ENCODE measurements at regions not wholly inside any gene's neighbourhood (a gene's known extent, or its start where the extent isn't known, plus 50 kb on each side); places are given as distances from the start of the nearest gene placed in this dataset.
"Not testable (repeated sequence)": the region's sequence is repeated elsewhere in the genome, so short reads cannot be mapped to it uniquely, and the experiment has no call there.

- H3K27ac Mint-ChIP-seq (ENCODE audit: unreplicated experiment): no peak overlapping the region
- no peaks in the 10 kb centered on the region for H3K9me3 Mint-ChIP-seq (ENCODE audit: unreplicated experiment)
- H3K27me3 Mint-ChIP-seq (ENCODE audit: unreplicated experiment): no peaks in the 10 kb centered on the region
- H3K4me3 Mint-ChIP-seq (ENCODE audit: unreplicated experiment): no peak overlapping the region
- TF ChIP-seq, protein P1, sequence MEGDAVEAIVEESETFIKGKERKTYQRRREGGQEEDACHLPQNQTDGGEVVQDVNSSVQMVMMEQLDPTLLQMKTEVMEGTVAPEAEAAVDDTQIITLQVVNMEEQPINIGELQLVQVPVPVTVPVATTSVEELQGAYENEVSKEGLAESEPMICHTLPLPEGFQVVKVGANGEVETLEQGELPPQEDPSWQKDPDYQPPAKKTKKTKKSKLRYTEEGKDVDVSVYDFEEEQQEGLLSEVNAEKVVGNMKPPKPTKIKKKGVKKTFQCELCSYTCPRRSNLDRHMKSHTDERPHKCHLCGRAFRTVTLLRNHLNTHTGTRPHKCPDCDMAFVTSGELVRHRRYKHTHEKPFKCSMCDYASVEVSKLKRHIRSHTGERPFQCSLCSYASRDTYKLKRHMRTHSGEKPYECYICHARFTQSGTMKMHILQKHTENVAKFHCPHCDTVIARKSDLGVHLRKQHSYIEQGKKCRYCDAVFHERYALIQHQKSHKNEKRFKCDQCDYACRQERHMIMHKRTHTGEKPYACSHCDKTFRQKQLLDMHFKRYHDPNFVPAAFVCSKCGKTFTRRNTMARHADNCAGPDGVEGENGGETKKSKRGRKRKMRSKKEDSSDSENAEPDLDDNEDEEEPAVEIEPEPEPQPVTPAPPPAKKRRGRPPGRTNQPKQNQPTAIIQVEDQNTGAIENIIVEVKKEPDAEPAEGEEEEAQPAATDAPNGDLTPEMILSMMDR (IDR thresholded peaks at IDR 0.05; ENCODE audit: unreplicated experiment): no peak
- peaks cover 5% of the 10 kb centered on the region for H3K36me3 Mint-ChIP-seq (ENCODE audit: low read depth, unreplicated experiment)
- DNase-seq (ENCODE audit: low spot score): no peak
- peaks cover 5% of the 10 kb centered on the region for H3K4me1 Mint-ChIP-seq (ENCODE audit: unreplicated experiment)
Measured at GRCh38 chr13:56515441-56515840, 625.3 kb upstream of the PRR20A start.

GRCh38 chr13:56528040-56528790 lies 612.5 kb upstream of the PRR20A start:
- H3K4me1 Mint-ChIP-seq (ENCODE audit: unreplicated experiment): peaks cover 5% of the 10 kb centered on the region
- H3K4me3 Mint-ChIP-seq (ENCODE audit: unreplicated experiment): no peak overlapping the region
- no peaks in the 10 kb centered on the region for H3K27me3 Mint-ChIP-seq (ENCODE audit: unreplicated experiment)
- H3K9me3 Mint-ChIP-seq (ENCODE audit: unreplicated experiment): no peaks in the 10 kb centered on the region
- TF ChIP-seq, protein P1 (IDR thresholded peaks at IDR 0.05; ENCODE audit: unreplicated experiment): no peak
- H3K36me3 Mint-ChIP-seq (ENCODE audit: low read depth, unreplicated experiment): peaks cover 6% of the 10 kb centered on the region
- H3K27ac Mint-ChIP-seq (ENCODE audit: unreplicated experiment): no peak overlapping the region
- no peak for DNase-seq (ENCODE audit: low spot score)

GRCh38 chr13:56530096-56530495 lies 610.6 kb upstream of the PRR20A start:
- no peak overlapping the region for H3K4me3 Mint-ChIP-seq (ENCODE audit: unreplicated experiment)

DNA sequence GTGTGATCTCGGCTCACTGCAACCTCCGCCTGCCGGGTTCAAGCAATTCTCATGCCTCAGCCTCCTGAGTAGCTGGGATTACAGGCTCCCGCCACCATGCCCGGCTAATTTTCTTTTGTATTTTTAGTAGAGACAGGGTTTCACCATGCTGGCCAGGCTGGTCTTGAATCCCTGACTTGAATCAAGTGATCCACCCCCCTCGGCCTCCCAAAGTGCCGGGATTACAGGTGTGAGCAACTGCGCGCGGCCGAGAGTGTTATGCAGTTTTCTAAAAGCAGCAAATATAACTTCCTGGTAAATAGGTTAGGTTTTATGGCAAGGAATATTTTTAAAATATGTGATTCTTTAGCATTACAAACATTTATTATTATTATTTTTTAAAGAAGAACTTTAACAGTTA lies 592.8 kb upstream of the PRR20A start:
- not testable (repeated sequence) for H3K27ac Mint-ChIP-seq (ENCODE audit: unreplicated experiment); H3K9me3 Mint-ChIP-seq (ENCODE audit: unreplicated experiment); H3K36me3 Mint-ChIP-seq (ENCODE audit: low read depth, unreplicated experiment); H3K4me1 Mint-ChIP-seq (ENCODE audit: unreplicated experiment); H3K4me3 Mint-ChIP-seq (ENCODE audit: unreplicated experiment); H3K27me3 Mint-ChIP-seq (ENCODE audit: unreplicated experiment); DNase-seq (ENCODE audit: low spot score)

More at GRCh38 chr13:56530096-56530495, 610.6 kb upstream of the PRR20A start:
- Mint-ChIP-seq H3K9me3 (ENCODE audit: unreplicated experiment) (no peaks in the 10 kb centered on the region), H3K4me1 (ENCODE audit: unreplicated experiment) (peaks cover 10% of the 10 kb centered on the region), H3K27me3 (ENCODE audit: unreplicated experiment) (no peaks in the 10 kb centered on the region), H3K27ac (ENCODE audit: unreplicated experiment) (no peak overlapping the region), H3K36me3 (ENCODE audit: low read depth, unreplicated experiment) (no peaks in the 10 kb centered on the region)
- DNase-seq (ENCODE audit: low spot score): no peak
- TF ChIP-seq, protein P1 (IDR thresholded peaks at IDR 0.05; ENCODE audit: unreplicated experiment): no peak

DNA sequence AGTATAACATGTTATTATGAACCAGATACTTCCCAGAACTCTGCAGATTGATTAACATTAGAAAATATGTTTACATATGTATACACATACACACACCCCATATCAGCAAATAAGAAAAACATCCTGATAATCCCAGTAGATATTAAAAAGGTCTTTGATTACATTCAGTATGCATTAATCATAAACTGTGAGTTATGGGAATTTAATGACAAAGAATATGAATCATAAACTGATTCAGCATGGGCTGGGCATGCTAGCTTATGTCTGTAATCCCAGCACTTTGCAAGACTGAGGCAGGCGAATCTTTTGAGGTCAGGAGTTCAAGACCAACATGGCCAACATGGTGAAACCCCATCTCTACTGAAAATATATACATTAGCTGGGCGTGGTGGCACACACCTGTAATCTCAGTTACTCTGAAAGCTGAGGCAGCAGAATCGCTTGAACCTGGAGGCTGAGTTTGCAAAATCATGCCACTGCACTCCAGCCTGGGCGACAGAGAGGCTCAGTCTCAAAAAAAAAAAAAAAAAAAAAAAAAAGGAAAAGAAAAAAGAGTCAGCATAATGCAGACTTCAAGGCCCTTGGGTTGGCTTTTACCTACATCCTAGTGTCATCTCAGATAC lies 581.9 kb upstream of the PRR20A start:
- no peak for DNase-seq (ENCODE audit: low spot score)
- no peaks in the 10 kb centered on the region for H3K4me1 Mint-ChIP-seq (ENCODE audit: unreplicated experiment)
- H3K27ac Mint-ChIP-seq (ENCODE audit: unreplicated experiment): no peak overlapping the region
- H3K9me3 Mint-ChIP-seq (ENCODE audit: unreplicated experiment): no peaks in the 10 kb centered on the region
- no peaks in the 10 kb centered on the region for H3K36me3 Mint-ChIP-seq (ENCODE audit: low read depth, unreplicated experiment)
- TF ChIP-seq, protein P1 (IDR thresholded peaks at IDR 0.05; ENCODE audit: unreplicated experiment): no peak
- no peaks in the 10 kb centered on the region for H3K27me3 Mint-ChIP-seq (ENCODE audit: unreplicated experiment)
- no peak overlapping the region for H3K4me3 Mint-ChIP-seq (ENCODE audit: unreplicated experiment)
